A549 (cell line): ENCODE measurements at regions not wholly inside any gene's neighbourhood (a gene's known extent, or its start where the extent isn't known, plus 50 kb on each side); places are given as distances from the start of the nearest gene placed in this dataset.

Experiments used
- ATAC-seq, 2 experiments: fragments of 200-7000 bp in 1 of 2; fragments of >200 bp in 1 of 2; cut with Nextera tagmentation in 1 of 2; cut with Tn5 transposase in 1 of 2; 3 replicates each; pipeline versions ENCODE4 v1.8.0 to v1.9.1; 2018 to 2020; ENCODE audit warnings: mild to moderate bottlenecking in 1 of 2, moderate library complexity in 1 of 2
- CTCF ChIA-PET: fragments of 300-600 bp; sonication (Branson Sonifier 250); formaldehyde crosslinking; extraction: SDS; loops from one replicate; lab custom pipeline; 2021; ENCODE audit warnings: antibody characterized with exemption, inconsistent platforms; lab: Yijun Ruan, JAX
- POLR2A ChIA-PET: fragments of 350-600 bp; formaldehyde crosslinking; extraction: SDS; loops from one replicate; lab custom pipeline; 2021; ENCODE audit warnings: antibody characterized with exemption, inconsistent platforms; lab: Yijun Ruan, JAX
- DNase-seq, 2 experiments: peaks; one replicate each; pipeline versions ENCODE4 v3.0.0 to v3.0.0-alpha.2; 2011 to 2016; ENCODE audit warnings: low read depth in 1 of 2, low spot score in 1 of 2
- FAIRE-seq: peaks from 2 replicates; lab custom pipeline; 2011; peaks lifted over from hg19 to GRCh38; lab: Jason Lieb, UNC
- H3K27ac ChIP-seq, 2 experiments: fragments of >200 bp; sonication (Bioruptor Twin); formaldehyde crosslinking; 3 replicates each; pipeline ENCODE4 v1.5.1; 2016 to 2017
- H3K4me1 ChIP-seq: fragments of >200 bp; sonication (Bioruptor Twin); formaldehyde crosslinking; 3 replicates; pipeline ENCODE4 v1.6.1; 2016
- H3K4me2 ChIP-seq: fragments of >200 bp; sonication (Bioruptor Twin); formaldehyde crosslinking; 3 replicates; pipeline ENCODE4 v1.6.1; 2016
- H3K4me3 ChIP-seq: fragments of >200 bp; sonication (Bioruptor Twin); formaldehyde crosslinking; 3 replicates; pipeline ENCODE4 v1.5.1; 2016
- H3K9me3 ChIP-seq: fragments of >200 bp; sonication (Bioruptor Twin); formaldehyde crosslinking; 3 replicates; pipeline ENCODE4 v1.6.1; 2016
- ATOH8 ChIP-seq: fragments of 250-450 bp; sonication (Bioruptor Pico); IDR thresholded peaks from 2 replicates; pipeline ENCODE4 v1.5.0; 2020; ENCODE audit warnings: low read depth, mild to moderate bottlenecking, moderate library complexity
- BHLHE40 ChIP-seq: IDR thresholded peaks from 2 replicates; pipeline ENCODE4 v1.6.1; 2012; ENCODE audit warnings: low read depth, low read length, inconsistent platforms
- CEBPB ChIP-seq, 2 experiments: fragments of >200 bp in 1 of 2; sonication (Bioruptor Twin) in 1 of 2; formaldehyde crosslinking in 1 of 2; IDR thresholded peaks; 2 replicates each; pipeline ENCODE4 v1.6.1; 2012 to 2016
- CHD4 ChIP-seq: fragments of 200-600 bp; sonication (generic); IDR thresholded peaks from 2 replicates; pipeline ENCODE4 v1.6.1; 2016; ENCODE audit warnings: antibody characterized with exemption, mild to moderate bottlenecking, borderline replicate concordance
- EHMT2 ChIP-seq: fragments of 200-600 bp; sonication (generic); IDR thresholded peaks from 2 replicates; pipeline ENCODE4 v1.6.1; 2016; ENCODE audit warnings: antibody characterized with exemption, low read depth, mild to moderate bottlenecking, moderate library complexity
- FOSB ChIP-seq: fragments of 250-450 bp; sonication (Bioruptor Pico); IDR thresholded peaks from 2 replicates; pipeline ENCODE4 v1.5.0; 2020; ENCODE audit warnings: mild to moderate bottlenecking, moderate library complexity
- FOXS1 ChIP-seq: fragments of 250-450 bp; sonication (Bioruptor Pico); IDR thresholded peaks from 2 replicates; pipeline ENCODE4 v1.5.0; 2020; ENCODE audit warnings: mild to moderate bottlenecking, moderate library complexity
- GATA3 ChIP-seq: IDR thresholded peaks from 2 replicates; pipeline ENCODE4 v1.6.1; 2012; ENCODE audit warnings: borderline replicate concordance
- HES2 ChIP-seq: fragments of >200 bp; sonication (Bioruptor Twin); formaldehyde crosslinking; IDR thresholded peaks from 2 replicates; pipeline ENCODE4 v1.6.1; 2016
- HEYL ChIP-seq: fragments of 250-450 bp; sonication (Bioruptor Pico); IDR thresholded peaks from 2 replicates; pipeline ENCODE4 v1.8.0; 2021; ENCODE audit warnings: mild to moderate bottlenecking, moderate library complexity
- HOXA7 ChIP-seq: fragments of 250-450 bp; sonication (Bioruptor Pico); IDR thresholded peaks from 2 replicates; pipeline ENCODE4 v1.5.0; 2020; ENCODE audit warnings: mild to moderate bottlenecking, moderate library complexity
- HOXB13 ChIP-seq: fragments of 250-450 bp; sonication (Bioruptor Pico); IDR thresholded peaks from 2 replicates; pipeline ENCODE4 v1.5.0; 2020; ENCODE audit warnings: low read depth, mild to moderate bottlenecking, moderate library complexity
- MAFK ChIP-seq: fragments of 450-650 bp; IDR thresholded peaks from 2 replicates; pipeline ENCODE4 v1.6.1; 2014; ENCODE audit not compliant: partially characterized antibody
- POLR2AphosphoS2 ChIP-seq: conservative IDR thresholded peaks from 2 replicates; pipeline ENCODE4 v1.6.1; 2012; ENCODE audit warnings: low read length, improper control_type of control experiment, inconsistent platforms
- RARB ChIP-seq: fragments of 250-450 bp; sonication (Bioruptor Pico); IDR thresholded peaks from 2 replicates; pipeline ENCODE4 v1.8.0; 2021; ENCODE audit warnings: mild to moderate bottlenecking, moderate library complexity
- RCOR1 ChIP-seq: fragments of 150-350 bp; IDR thresholded peaks from 2 replicates; pipeline ENCODE4 v1.6.1; 2014; ENCODE audit warnings: antibody characterized with exemption, low read length, low read depth
- RNF2 ChIP-seq: fragments of 200-600 bp; sonication (generic); IDR thresholded peaks from 2 replicates; pipeline ENCODE4 v1.6.1; 2016; ENCODE audit warnings: low read depth, mild to moderate bottlenecking, antibody characterized with exemption, moderate library complexity, borderline replicate concordance
- SREBF2 ChIP-seq: fragments of 450-650 bp; IDR thresholded peaks from 2 replicates; pipeline ENCODE4 v1.6.1; 2014; ENCODE audit warnings: mild to moderate bottlenecking, moderate library complexity
- TFCP2L1 ChIP-seq: fragments of 250-450 bp; sonication (Bioruptor Pico); IDR thresholded peaks from 2 replicates; pipeline ENCODE4 v1.5.0; 2021; ENCODE audit warnings: mild to moderate bottlenecking
- ZFP36 ChIP-seq: fragments of 450-650 bp; IDR thresholded peaks from 2 replicates; pipeline ENCODE4 v1.6.1; 2014; ENCODE audit warnings: borderline replicate concordance; ENCODE audit not compliant: partially characterized antibody
- ZSCAN20 ChIP-seq: fragments of 250-450 bp; sonication (Bioruptor Pico); IDR thresholded peaks from 2 replicates; pipeline ENCODE4 v1.8.0; 2022; ENCODE audit warnings: mild to moderate bottlenecking, moderate library complexity
- WGBS: methylation state at CpG from one replicate; pipeline ENCODE4 v1.1.6; 2017; ENCODE audit errors: missing lambda C conversion rate; 5-methylcytosine and 5-hydroxymethylcytosine counted together
- TF ChIP-seq, protein P1 (sequence below): fragments of >200 bp; sonication (Bioruptor Twin); formaldehyde crosslinking; IDR thresholded peaks from 3 replicates; pipeline ENCODE4 v1.5.1; 2016

GRCh38 chr5:63500242-63500641 lies 462.0 kb downstream of the HTR1A start:
- DNase-seq (no peak), ATAC-seq (no peak), FAIRE-seq (no peak)
- POLR2A ChIA-PET = no interaction called here
- Histone ChIP-seq H3K4me1 (no peaks in the 10 kb centered on the region), H3K27ac (no peak overlapping the region), H3K4me2 (no peak overlapping the region), H3K4me3 (no peak overlapping the region), H3K9me3 (no peaks in the 10 kb centered on the region)
- TF ChIP-seq HOXA7 (CRISPR knock-in tag) (no peak), HEYL (no peak), EHMT2 (no peak)
- CTCF ChIA-PET = no interaction called here
- WGBS = under 1% methylated on average over 3 of the region's 3 CpGs

GRCh38 chr5:63495225-63495624 lies 467.0 kb downstream of the HTR1A start:
- Histone ChIP-seq H3K4me3 (no peak overlapping the region), H3K4me2 (no peak overlapping the region), H3K27ac (no peak overlapping the region)
- no peak for ATAC-seq
- ChIA-PET POLR2A (no interaction called here), CTCF (no interaction called here)
- DNase-seq = no peak
- FAIRE-seq = no peak
- TF ChIP-seq GATA3 (no peak), ZFP36 (no peak), HOXA7 (CRISPR knock-in tag) (no peak), TFCP2L1 (CRISPR knock-in tag) (no peak), HES2 (no peak), FOXS1 (CRISPR knock-in tag) (no peak), ZSCAN20 (no peak), RCOR1 (no peak), POLR2AphosphoS2 (no peak)
- TF ChIP-seq, all 56 proteins: peak for 0
- no peaks in the 10 kb centered on the region for H3K4me1 ChIP-seq
- no peaks in the 10 kb centered on the region for H3K9me3 ChIP-seq

- CTCF ChIA-PET = no interaction called here
- ATAC-seq = no peak
Observed at GRCh38 chr5:63483338-63483737, 478.9 kb downstream of the HTR1A start.

More at GRCh38 chr5:63483338-63483737, 478.9 kb downstream of the HTR1A start:
- no peaks in the 10 kb centered on the region for H3K4me1 ChIP-seq
- no peak for DNase-seq
- H3K4me3 ChIP-seq = no peak overlapping the region
- WGBS = 6% methylated on average over 1 of the region's 1 CpG
- POLR2A ChIA-PET = no interaction called here
- no peak overlapping the region for H3K4me2 ChIP-seq
- TF ChIP-seq HOXB13 (CRISPR knock-in tag) (no peak), ATOH8 (no peak), SREBF2 (no peak), CHD4 (no peak), FOSB (CRISPR knock-in tag) (no peak), EHMT2 (no peak), HES2 (no peak), MAFK (no peak), CEBPB (IDR thresholded peaks at IDR 0.05) (no peak), BHLHE40 (no peak), RARB (no peak), RNF2 (no peak), GATA3 (no peak)
- TF ChIP-seq, protein P1, sequence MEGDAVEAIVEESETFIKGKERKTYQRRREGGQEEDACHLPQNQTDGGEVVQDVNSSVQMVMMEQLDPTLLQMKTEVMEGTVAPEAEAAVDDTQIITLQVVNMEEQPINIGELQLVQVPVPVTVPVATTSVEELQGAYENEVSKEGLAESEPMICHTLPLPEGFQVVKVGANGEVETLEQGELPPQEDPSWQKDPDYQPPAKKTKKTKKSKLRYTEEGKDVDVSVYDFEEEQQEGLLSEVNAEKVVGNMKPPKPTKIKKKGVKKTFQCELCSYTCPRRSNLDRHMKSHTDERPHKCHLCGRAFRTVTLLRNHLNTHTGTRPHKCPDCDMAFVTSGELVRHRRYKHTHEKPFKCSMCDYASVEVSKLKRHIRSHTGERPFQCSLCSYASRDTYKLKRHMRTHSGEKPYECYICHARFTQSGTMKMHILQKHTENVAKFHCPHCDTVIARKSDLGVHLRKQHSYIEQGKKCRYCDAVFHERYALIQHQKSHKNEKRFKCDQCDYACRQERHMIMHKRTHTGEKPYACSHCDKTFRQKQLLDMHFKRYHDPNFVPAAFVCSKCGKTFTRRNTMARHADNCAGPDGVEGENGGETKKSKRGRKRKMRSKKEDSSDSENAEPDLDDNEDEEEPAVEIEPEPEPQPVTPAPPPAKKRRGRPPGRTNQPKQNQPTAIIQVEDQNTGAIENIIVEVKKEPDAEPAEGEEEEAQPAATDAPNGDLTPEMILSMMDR = no peak
- no peak for FAIRE-seq
- H3K9me3 ChIP-seq = no peaks in the 10 kb centered on the region
- H3K27ac ChIP-seq = no peak overlapping the region
